ENCODE measurements at regions not wholly inside any gene's neighbourhood (a gene's known extent, or its start where the extent isn't known, plus 50 kb on each side); places are given as distances from the start of the nearest gene placed in this dataset.

- no peak for DNase-seq
These were observed 378.1 kb downstream of the PDGFC start for GRCh38 chr4:156593464-156593863.

- no peak for DNase-seq
These were observed 379.9 kb downstream of the PDGFC start for GRCh38 chr4:156591679-156592078.

GRCh38 chr4:156584100-156584499 lies 387.5 kb downstream of the PDGFC start:
- no peak for DNase-seq

GRCh38 chr4:156583265-156583664 lies 388.3 kb downstream of the PDGFC start:
- no peak for DNase-seq

- DNase-seq, result no peak
These were observed 390.1 kb downstream of the PDGFC start for GRCh38 chr4:156581282-156582063.

- no peak for DNase-seq
These were observed 392.9 kb downstream of the PDGFC start for GRCh38 chr4:156578713-156579112.

- no peak for DNase-seq
These were observed 393.6 kb downstream of the PDGFC start for GRCh38 chr4:156578005-156578404.

- DNase-seq, result no peak
These were observed 394.7 kb downstream of the PDGFC start for GRCh38 chr4:156576946-156577345.

- DNase-seq, result no peak
These were observed 396.0 kb downstream of the PDGFC start for GRCh38 chr4:156575430-156576073.

- no peak for DNase-seq
These were observed 400.5 kb downstream of the PDGFC start for GRCh38 chr4:156571146-156571545.

GRCh38 chr4:156569535-156569934 lies 402.1 kb downstream of the PDGFC start:
- DNase-seq, result peak; percentile 19

- no peak for DNase-seq
These were observed 403.1 kb downstream of the PDGFC start for GRCh38 chr4:156568484-156568883.

- DNase-seq, result no peak
These were observed 403.6 kb downstream of the PDGFC start for GRCh38 chr4:156568041-156568440.

GRCh38 chr4:156560701-156561100 lies 410.9 kb downstream of the PDGFC start:
- no peak for DNase-seq

GRCh38 chr4:156559346-156559745 lies 412.3 kb downstream of the PDGFC start:
- DNase-seq, result no peak

- no peak for DNase-seq
These were observed 413.1 kb downstream of the PDGFC start for GRCh38 chr4:156558373-156559025.

GRCh38 chr4:156557920-156558319 lies 413.7 kb downstream of the PDGFC start:
- no peak for DNase-seq

GRCh38 chr4:156556336-156556735 lies 415.3 kb downstream of the PDGFC start:
- DNase-seq, result no peak

- no peak for DNase-seq
These were observed 417.9 kb downstream of the PDGFC start for GRCh38 chr4:156553659-156554058.

- DNase-seq, result no peak
These were observed 423.7 kb downstream of the PDGFC start for GRCh38 chr4:156547891-156548290.

GRCh38 chr4:156547439-156547838 lies 424.2 kb downstream of the PDGFC start:
- DNase-seq, result no peak

GRCh38 chr4:156545003-156545785 lies 426.4 kb downstream of the PDGFC start:
- no peak for DNase-seq

- DNase-seq, result no peak
These were observed 432.2 kb downstream of the PDGFC start for GRCh38 chr4:156539376-156539775.

Measured in retina (tissue), 1 donor.